ENCODE measurements at regions not wholly inside any gene's neighbourhood (a gene's known extent, or its start where the extent isn't known, plus 50 kb on each side); places are given as distances from the start of the nearest gene placed in this dataset.
A peak's percentile ranks its signal among the peaks of the same experiment; 100 is the strongest.

- in situ Hi-C loops (cut with HindIII; ENCODE audit: low pct_unique_long_range_greater_than_20kb, low sequenced_read_pairs) = no loop called here
- no peak for DNase-seq (ENCODE audit: low read depth, low spot score)
These were observed 53.1 kb upstream of the STK39 start for GRCh38 chr2:168300460-168300859.

GRCh38 chr2:168304024-168304681, 56.8 kb upstream of the STK39 start:
- peak; percentile 32 for DNase-seq (ENCODE audit: low read depth, low spot score)
- in situ Hi-C loops (cut with HindIII; ENCODE audit: low pct_unique_long_range_greater_than_20kb, low sequenced_read_pairs) = no loop called here

GRCh38 chr2:168307379-168307778, 60.0 kb upstream of the STK39 start:
- DNase-seq (ENCODE audit: low read depth, low spot score) = no peak
- in situ Hi-C loops (cut with HindIII; ENCODE audit: low pct_unique_long_range_greater_than_20kb, low sequenced_read_pairs) = no loop called here

- in situ Hi-C loops (cut with HindIII; ENCODE audit: low pct_unique_long_range_greater_than_20kb, low sequenced_read_pairs) = no loop called here
- no peak for DNase-seq (ENCODE audit: low read depth, low spot score)
These were observed 63.2 kb upstream of the STK39 start for GRCh38 chr2:168310580-168310979.

- in situ Hi-C loops (cut with HindIII; ENCODE audit: low pct_unique_long_range_greater_than_20kb, low sequenced_read_pairs) = no loop called here
These were observed 64.0 kb upstream of the STK39 start for GRCh38 chr2:168311261-168311910.

GRCh38 chr2:168312036-168312822, 64.8 kb upstream of the STK39 start:
- no peak for DNase-seq (ENCODE audit: low read depth, low spot score)
- in situ Hi-C loops (cut with HindIII; ENCODE audit: low pct_unique_long_range_greater_than_20kb, low sequenced_read_pairs) = no loop called here

More at GRCh38 chr2:168311261-168311910, 64.0 kb upstream of the STK39 start:
- DNase-seq (ENCODE audit: low read depth, low spot score) = no peak

GRCh38 chr2:168314236-168314635, 66.8 kb upstream of the STK39 start:
- in situ Hi-C loops (cut with HindIII; ENCODE audit: low pct_unique_long_range_greater_than_20kb, low sequenced_read_pairs) = no loop called here
- no peak for DNase-seq (ENCODE audit: low read depth, low spot score)

GRCh38 chr2:168315331-168316072, 68.1 kb upstream of the STK39 start:
- in situ Hi-C loops (cut with HindIII; ENCODE audit: low pct_unique_long_range_greater_than_20kb, low sequenced_read_pairs) = no loop called here
- DNase-seq (ENCODE audit: low read depth, low spot score) = no peak

- no peak for DNase-seq (ENCODE audit: low read depth, low spot score)
- in situ Hi-C loops (cut with HindIII; ENCODE audit: low pct_unique_long_range_greater_than_20kb, low sequenced_read_pairs) = no loop called here
These were observed 68.7 kb upstream of the STK39 start for GRCh38 chr2:168316073-168316440.

- in situ Hi-C loops (cut with HindIII; ENCODE audit: low pct_unique_long_range_greater_than_20kb, low sequenced_read_pairs) = no loop called here
- no peak for DNase-seq (ENCODE audit: low read depth, low spot score)
These were observed 69.9 kb upstream of the STK39 start for GRCh38 chr2:168317282-168317681.

- in situ Hi-C loops (cut with HindIII; ENCODE audit: low pct_unique_long_range_greater_than_20kb, low sequenced_read_pairs) = no loop called here
- DNase-seq (ENCODE audit: low read depth, low spot score) = no peak
These were observed 72.9 kb upstream of the STK39 start for GRCh38 chr2:168320267-168320666.

- in situ Hi-C loops (cut with HindIII; ENCODE audit: low pct_unique_long_range_greater_than_20kb, low sequenced_read_pairs) = no loop called here
- no peak for DNase-seq (ENCODE audit: low read depth, low spot score)
These were observed 75.1 kb upstream of the STK39 start for GRCh38 chr2:168322325-168323007.

- in situ Hi-C loops (cut with HindIII; ENCODE audit: low pct_unique_long_range_greater_than_20kb, low sequenced_read_pairs) = no loop called here
- DNase-seq (ENCODE audit: low read depth, low spot score) = no peak
These were observed 76.2 kb upstream of the STK39 start for GRCh38 chr2:168323529-168324021.

GRCh38 chr2:168326572-168326971, 79.2 kb upstream of the STK39 start:
- in situ Hi-C loops (cut with HindIII; ENCODE audit: low pct_unique_long_range_greater_than_20kb, low sequenced_read_pairs) = no loop called here

GRCh38 chr2:168327328-168327727, 79.9 kb upstream of the STK39 start:
- in situ Hi-C loops (cut with HindIII; ENCODE audit: low pct_unique_long_range_greater_than_20kb, low sequenced_read_pairs) = no loop called here
- no peak for DNase-seq (ENCODE audit: low read depth, low spot score)

More at GRCh38 chr2:168326572-168326971, 79.2 kb upstream of the STK39 start:
- no peak for DNase-seq (ENCODE audit: low read depth, low spot score)

- DNase-seq (ENCODE audit: low read depth, low spot score) = no peak
- in situ Hi-C loops (cut with HindIII; ENCODE audit: low pct_unique_long_range_greater_than_20kb, low sequenced_read_pairs) = no loop called here
These were observed 81.0 kb upstream of the STK39 start for GRCh38 chr2:168328421-168328820.

- in situ Hi-C loops (cut with HindIII; ENCODE audit: low pct_unique_long_range_greater_than_20kb, low sequenced_read_pairs) = no loop called here
- DNase-seq (ENCODE audit: low read depth, low spot score) = no peak
These were observed 83.4 kb upstream of the STK39 start for GRCh38 chr2:168330624-168331423.

All from SK-MEL-5 (cell line).